Testis (tissue), 2 donors: ENCODE measurements at regions not wholly inside any gene's neighbourhood (a gene's known extent, or its start where the extent isn't known, plus 50 kb on each side); places are given as distances from the start of the nearest gene placed in this dataset.

Experiments used
- DNase-seq: peaks from one replicate; pipeline ENCODE4 v3.0.0-alpha.2; 2019
- H3K27ac ChIP-seq, 2 donors: fragments of 200-600 bp; sonication (generic); one replicate each; pipeline ENCODE4 v1.5.1; 2019
- H3K27me3 ChIP-seq: fragments of 200-600 bp; sonication (generic); one replicate; pipeline ENCODE4 v1.5.1; 2019
- H3K36me3 ChIP-seq: fragments of 200-600 bp; sonication (generic); one replicate; pipeline ENCODE4 v1.5.1; 2017; ENCODE audit warnings: low read depth; ENCODE audit errors: missing control alignments
- H3K4me1 ChIP-seq: fragments of 200-600 bp; sonication (generic); one replicate; pipeline ENCODE4 v1.5.1; 2019
- H3K4me3 ChIP-seq, 2 donors: fragments of 200-600 bp; sonication (generic); one replicate each; pipeline ENCODE4 v1.5.1; 2017 to 2019
- H3K9me3 ChIP-seq: fragments of 200-600 bp; sonication (generic); one replicate; pipeline ENCODE4 v1.5.1; 2017
- CTCF ChIP-seq, 3 experiments: fragments of 450-650 bp in 2 of 3; fragments of 200-600 bp in 1 of 3; sonication (generic) in 1 of 3; IDR thresholded peaks; one replicate each; pipeline ENCODE4 v1.5.1; 2016 to 2019; ENCODE audit warnings: antibody characterized with exemption in 3 of 3, mild to moderate bottlenecking in 2 of 3, moderate library complexity in 1 of 3
- POLR2A ChIP-seq: fragments of 450-650 bp; IDR thresholded peaks from one replicate; pipeline ENCODE4 v1.6.1; 2017; ENCODE audit warnings: antibody characterized with exemption, mild to moderate bottlenecking, moderate library complexity
- WGBS, 2 donors: methylation state at CpG; one replicate each; pipeline ENCODE4 v1.1.5; 2018; 5-methylcytosine and 5-hydroxymethylcytosine counted together
- intact Hi-C: fragments of 100-400 bp; cut with DNase I; formaldehyde crosslinking; loops from one replicate; pipeline ENCODE4 v1.15.1; 2023; ENCODE audit warnings: low total_unique reads

- Histone ChIP-seq H3K4me3 (no peak overlapping the region), H3K27ac (no peak overlapping the region), H3K4me1 (no peaks in the 10 kb centered on the region), H3K9me3 (no peaks in the 10 kb centered on the region), H3K36me3 (no peaks in the 10 kb centered on the region), H3K27me3 (no peaks in the 10 kb centered on the region)
- WGBS, 2 donors = 67 to 70% methylated on average over 12 of the region's 12 CpGs
- DNase-seq = no peak
- intact Hi-C loops = no loop called here
- TF ChIP-seq POLR2A (no peak), CTCF (IDR thresholded peaks at IDR 0.05) (no peak)
Observed at GRCh38 chr10:14468023-14468441, 137.3 kb upstream of the FRMD4A start.

- TF ChIP-seq CTCF (IDR thresholded peaks at IDR 0.05) (no peak), POLR2A (no peak)
- DNase-seq = no peak
- 48 to 54% methylated on average over 3 of the region's 3 CpGs for WGBS, 2 donors
- H3K27ac ChIP-seq = no peak overlapping the region
- H3K36me3 ChIP-seq = no peaks in the 10 kb centered on the region
- H3K27me3 ChIP-seq = no peaks in the 10 kb centered on the region
- intact Hi-C loops = no loop called here
- H3K9me3 ChIP-seq = no peaks in the 10 kb centered on the region
- H3K4me3 ChIP-seq = no peak overlapping the region
- H3K4me1 ChIP-seq = no peaks in the 10 kb centered on the region
Observed at GRCh38 chr10:14466257-14466656, 135.5 kb upstream of the FRMD4A start.

GRCh38 chr10:14460447-14460846 is 129.7 kb upstream of the FRMD4A start:
- DNase-seq = no peak
- Histone ChIP-seq H3K4me1 (no peaks in the 10 kb centered on the region), H3K36me3 (no peaks in the 10 kb centered on the region), H3K27me3 (no peaks in the 10 kb centered on the region), H3K4me3 (no peak overlapping the region), H3K27ac (no peak overlapping the region), H3K9me3 (no peaks in the 10 kb centered on the region)
- WGBS, 2 donors = 92 to 96% methylated on average over 2 of the region's 2 CpGs
- intact Hi-C loops = no loop called here
- TF ChIP-seq POLR2A (no peak), CTCF (IDR thresholded peaks at IDR 0.05) (no peak)

GRCh38 chr10:14459665-14460064 is 128.9 kb upstream of the FRMD4A start:
- no peak for DNase-seq
- Histone ChIP-seq H3K4me1 (no peaks in the 10 kb centered on the region), H3K27ac (no peak overlapping the region), H3K36me3 (no peaks in the 10 kb centered on the region), H3K27me3 (no peaks in the 10 kb centered on the region), H3K9me3 (no peaks in the 10 kb centered on the region), H3K4me3 (no peak overlapping the region)
- no peak for TF ChIP-seq CTCF (IDR thresholded peaks at IDR 0.05)
- TF ChIP-seq POLR2A = no peak
- intact Hi-C loops = no loop called here
- 28 to 29% methylated on average over 2 of the region's 2 CpGs for WGBS, 2 donors

- intact Hi-C loops = no loop called here
- 87 to 95% methylated on average over 2 of the region's 2 CpGs for WGBS, 2 donors
- no peak overlapping the region for H3K27ac ChIP-seq
- no peak for DNase-seq
- H3K9me3 ChIP-seq = no peaks in the 10 kb centered on the region
- H3K4me1 ChIP-seq = no peaks in the 10 kb centered on the region
- H3K4me3 ChIP-seq = no peak overlapping the region
- no peaks in the 10 kb centered on the region for H3K36me3 ChIP-seq
- H3K27me3 ChIP-seq = no peaks in the 10 kb centered on the region
- TF ChIP-seq POLR2A = no peak
- no peak for TF ChIP-seq CTCF (IDR thresholded peaks at IDR 0.05)
Observed at GRCh38 chr10:14456870-14457266, 126.1 kb upstream of the FRMD4A start.
